CD4-positive, alpha-beta T cell treated with Interleukin-15 for 1 hour (primary cell): ENCODE measurements at regions not wholly inside any gene's neighbourhood (a gene's known extent, or its start where the extent isn't known, plus 50 kb on each side); places are given as distances from the start of the nearest gene placed in this dataset.

Source experiments
- DNase-seq: peaks from one replicate; pipeline ENCODE4 v3.0.0-alpha.2; 2020

DNA sequence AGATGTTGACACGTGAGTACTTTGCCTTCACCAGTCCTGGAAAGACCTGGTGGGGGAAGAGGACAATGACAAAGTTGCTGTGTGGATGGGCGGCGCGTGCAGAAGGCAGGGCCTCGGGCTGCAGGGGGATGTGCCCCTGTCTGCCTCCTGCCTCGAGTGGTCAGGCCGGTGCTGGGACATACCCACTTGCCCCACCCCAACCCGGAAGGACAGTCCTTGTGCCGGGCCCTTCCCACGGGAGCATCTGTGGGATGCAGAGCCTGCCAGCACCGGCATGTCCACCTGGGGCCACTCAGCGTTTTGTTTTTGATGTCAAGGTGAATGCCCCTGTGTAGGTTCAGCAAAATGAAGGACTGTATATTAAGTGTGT, 60.5 kb upstream of the BHLHE23 start:
- DNase-seq = no peak

DNA sequence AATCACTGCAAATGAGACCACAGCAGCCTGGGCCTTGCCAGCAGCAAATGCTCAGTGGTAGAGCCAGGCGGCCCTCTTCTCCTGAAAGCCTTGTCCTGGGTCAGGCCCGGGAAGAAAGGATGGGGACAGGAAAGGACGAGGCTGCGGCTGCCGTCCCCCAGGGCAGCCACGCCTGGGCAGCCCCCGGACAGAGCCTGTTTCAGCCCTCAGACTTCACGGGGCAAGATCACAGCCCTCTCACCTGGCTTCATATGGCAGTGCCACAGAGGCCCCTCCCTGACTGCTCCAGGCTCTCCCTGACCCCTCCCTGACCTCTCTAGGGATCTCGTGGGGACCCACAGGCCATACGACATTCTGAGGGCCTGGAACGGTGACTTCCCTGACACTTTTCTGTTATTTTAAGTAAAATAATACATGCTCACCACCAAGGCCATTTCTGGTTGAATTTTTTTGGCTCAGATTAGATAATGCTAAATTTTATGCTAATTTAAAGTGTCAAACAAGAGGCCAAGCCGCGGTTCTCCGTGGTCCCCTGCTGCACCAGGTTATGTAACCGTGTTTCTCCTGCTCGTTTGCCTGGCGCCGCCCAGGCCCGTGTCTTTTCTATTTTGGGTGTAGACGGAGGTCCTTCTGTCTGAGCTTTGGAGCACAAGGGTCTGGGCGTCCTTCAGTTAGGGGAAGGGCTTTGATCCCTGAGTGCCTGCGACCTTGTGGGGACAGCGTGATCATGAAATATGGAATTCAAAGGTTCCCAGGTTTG, 59.9 kb upstream of the BHLHE23 start:
- peak; percentile 6 for DNase-seq

DNA sequence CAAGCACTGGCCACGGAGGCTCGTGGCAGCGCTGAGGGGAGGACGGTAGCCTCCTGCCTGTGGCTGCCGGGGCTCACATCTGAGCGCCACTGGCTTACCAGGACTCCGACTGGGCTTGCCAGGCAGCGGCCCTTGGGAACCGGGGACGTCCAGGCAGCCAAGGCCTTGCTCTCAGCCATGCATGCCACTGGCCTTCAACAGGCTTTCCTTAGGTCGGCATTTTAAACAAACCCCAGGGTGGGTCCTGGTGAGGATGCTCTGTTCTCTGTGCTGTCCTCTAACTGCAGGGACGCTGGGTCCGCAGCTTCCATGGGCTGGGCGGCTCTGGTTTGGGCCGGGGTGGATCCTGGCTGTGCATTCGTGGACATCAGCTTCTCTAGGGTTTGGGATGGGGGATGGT, 59.1 kb upstream of the BHLHE23 start:
- peak; percentile 14 for DNase-seq

DNA sequence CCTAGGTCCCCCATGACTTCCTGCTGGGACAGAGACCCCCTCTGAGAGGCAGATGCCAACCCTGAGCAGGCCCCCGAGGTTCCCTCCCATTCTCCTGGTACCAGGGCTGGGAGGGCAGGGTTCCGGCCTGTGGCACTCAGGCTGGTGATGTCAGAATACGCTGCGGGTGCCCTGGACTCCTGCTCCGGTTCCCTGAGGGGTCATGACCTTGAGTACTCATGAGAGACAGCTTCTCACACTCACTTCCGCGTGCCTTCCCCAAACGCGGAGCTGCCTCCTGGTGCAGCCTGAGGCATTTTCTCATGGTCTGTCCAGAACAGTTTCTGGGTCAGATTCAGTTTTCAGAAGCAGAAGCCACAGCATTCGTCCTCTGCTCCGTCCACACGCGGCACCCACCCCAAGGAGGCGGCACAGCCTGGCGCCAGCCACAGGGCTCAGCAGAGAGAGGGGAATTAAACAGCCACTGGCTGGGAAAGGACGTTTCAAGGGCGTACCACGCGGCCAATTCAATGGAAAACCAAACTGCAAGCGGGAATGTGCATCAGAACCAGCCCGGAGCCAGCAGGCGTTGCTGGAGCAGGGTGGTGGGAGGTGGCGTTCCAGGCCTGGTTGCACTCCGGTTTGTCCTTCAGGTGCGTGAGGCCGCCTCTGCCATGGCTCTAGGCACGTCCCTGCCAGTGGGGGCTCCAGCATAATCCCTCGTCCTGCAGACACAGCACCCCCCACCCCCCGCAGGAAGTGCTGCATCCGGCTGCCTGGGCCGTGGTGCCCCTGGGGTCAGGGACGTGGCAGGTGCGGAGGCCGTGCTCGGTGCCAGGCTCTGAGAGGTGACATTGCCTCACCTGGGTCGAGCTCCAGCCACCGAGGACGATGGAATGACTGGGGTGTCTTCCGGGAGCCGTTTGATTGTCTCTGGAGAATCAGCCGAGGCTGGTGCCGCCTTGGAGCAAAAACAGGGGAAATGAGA, 58.3 kb upstream of the BHLHE23 start:
- DNase-seq = peak; percentile 10

DNA sequence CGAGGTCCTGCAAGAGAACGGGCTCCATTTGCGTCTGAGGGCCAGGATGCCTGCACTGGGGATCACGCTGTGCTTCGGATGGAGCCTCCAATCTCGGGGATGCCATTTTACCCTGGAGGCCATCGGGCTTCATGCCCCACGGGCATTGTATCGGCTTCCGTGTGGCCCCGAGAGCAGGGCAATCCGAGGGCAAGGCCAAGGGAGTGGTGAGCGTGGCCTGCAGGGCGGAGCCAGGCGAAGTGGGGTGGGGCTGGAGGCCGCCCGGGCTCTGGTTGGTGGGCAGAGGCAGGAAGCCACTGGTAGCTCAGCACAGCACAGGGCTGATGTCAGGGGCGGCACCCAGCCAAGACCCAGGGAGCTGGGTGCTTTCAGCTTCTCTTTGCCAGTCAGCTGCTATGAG, 57.5 kb upstream of the BHLHE23 start:
- no peak for DNase-seq

DNA sequence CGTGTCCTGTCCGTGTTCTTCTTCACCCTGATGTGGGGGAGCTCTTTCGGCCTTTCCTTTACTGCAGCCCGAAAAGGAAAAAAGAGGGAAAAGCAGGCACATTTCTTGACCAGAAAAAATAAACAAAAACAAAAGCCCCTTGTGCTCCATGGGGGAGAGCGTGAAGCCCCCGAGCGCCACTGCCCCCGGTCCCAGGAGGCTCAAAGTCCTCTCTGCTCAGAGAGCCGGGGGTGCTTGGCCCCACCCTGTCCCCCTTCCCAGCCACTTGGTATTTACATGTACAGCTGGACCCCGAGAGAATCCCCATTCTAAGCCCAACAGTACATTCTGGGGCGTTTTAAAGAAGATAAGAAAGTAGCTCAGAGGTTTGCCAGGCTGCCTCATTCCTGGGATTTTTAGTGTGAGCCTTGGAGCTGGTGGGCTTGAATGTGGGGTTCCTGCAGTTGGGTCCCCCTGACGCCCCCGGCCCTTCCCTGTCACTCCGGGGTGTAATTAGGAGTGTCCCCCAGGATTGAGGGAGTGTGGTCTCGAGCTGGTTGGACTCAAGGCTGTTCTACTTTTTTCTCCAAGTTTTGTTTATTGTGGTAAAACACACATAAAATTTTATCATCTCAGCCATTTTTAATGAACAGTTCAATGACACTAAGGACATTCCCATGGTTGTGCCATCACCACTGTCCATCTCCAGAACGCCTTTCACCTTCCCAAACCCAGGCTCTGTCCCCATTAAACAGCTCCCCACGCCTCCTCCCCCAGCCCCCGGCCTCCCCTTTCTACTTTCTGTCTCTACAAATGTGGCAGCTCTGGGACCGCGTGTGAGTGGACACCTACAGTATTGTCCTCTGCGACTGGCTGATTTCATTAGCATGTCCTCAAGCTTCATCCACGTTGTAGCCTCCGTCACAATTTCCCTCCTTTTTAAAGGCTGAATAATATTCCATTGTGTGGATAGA, 55.7 kb upstream of the BHLHE23 start:
- no peak for DNase-seq

DNA sequence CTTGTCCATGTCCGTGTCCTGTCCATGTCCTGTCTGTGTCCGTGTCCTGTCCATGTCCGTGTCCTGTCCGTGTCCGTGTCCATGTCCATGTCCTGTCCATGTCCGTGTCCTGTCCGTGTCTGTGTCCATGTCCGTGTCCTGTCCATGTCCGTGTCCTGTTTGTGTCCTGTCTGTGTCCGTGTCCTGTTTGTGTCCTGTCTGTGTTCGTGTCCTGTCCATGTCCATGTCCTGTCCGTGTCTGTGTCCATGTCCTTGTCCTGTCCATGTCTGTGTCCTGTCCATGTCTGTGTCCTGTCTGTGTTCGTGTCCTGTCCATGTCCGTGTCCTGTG, 55.0 kb upstream of the BHLHE23 start:
- no peak for DNase-seq

DNA sequence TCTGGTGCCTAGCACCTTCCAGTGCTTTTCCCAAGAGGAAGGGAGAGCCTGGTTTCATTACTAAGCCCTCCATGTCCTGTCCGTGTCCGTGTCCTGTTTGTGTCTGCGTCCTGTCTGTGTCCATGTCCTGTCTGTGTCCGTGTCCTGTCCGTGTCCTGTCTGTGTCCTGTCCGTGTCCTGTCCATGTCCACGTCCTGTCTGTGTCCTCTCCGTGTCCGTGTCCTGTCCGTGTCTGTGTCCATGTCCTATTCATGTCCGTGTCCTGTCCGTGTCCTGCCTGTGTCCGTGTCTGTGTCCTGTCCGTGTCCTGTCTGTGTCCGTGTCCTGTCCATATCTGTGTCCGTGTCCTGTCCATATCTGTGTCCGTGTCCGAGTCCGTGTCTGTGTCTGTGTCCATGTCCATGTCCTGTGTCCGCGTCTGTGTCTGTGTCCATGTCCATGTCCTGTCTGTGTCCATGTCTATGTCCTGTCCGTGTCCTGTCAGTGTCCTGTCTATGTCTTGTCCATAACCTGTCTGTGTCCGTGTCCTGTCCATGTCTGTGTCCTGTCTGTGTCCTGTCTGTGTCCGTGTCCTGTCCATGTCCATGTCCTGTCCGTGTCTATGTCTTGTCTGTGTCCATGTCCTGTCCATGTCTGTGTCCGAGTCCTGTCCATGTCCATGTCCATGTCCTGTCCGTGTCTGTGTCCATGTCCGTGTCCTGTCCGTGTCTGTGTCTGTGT, 54.4 kb upstream of the BHLHE23 start:
- DNase-seq = no peak

DNA sequence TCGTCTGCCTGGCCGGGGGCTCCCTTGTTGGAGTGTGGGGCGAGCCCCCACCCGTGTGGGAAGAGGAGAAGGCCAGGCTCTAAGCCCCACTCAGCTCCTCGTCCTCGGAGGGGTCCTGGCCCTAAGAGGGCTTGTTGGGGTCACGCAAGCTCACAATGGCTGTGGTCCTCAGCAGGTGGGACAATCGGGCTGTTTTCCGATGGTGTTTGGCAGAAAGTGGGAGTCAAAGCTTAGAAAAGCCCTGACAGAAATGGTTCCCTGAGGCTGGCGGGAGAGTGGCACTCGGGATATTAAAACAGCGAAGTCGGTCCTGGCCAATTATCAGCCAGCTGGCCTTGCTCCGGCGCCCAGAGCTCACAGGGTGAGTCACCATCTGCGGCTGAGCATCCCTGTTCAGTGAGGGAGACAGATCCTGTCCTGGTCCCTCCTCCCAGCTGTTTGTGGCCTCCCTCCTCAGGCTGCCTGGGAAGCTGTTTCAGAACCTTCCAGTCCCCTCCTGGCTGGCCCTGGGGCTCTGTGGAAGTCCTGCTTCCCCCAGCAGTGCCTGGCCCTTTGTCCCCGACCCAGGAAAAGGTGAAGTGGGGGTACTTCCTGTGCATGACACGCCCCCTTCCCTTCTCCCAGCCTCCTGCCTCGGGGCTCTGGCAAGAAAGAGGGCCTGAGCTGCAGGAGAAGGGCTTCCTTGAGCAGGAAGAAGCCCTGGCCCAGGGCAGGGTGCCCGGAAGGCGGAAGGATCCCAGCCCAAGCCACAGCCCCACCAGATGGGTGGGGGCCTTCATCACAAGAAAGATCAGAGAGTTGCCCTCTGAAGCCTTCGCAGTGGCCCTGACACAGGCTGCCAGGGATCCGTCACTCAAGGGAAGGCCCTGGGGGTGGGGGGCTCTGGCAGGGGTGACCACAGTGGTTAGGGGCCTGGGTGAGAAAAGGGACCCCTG, 53.6 kb upstream of the BHLHE23 start:
- no peak for DNase-seq

DNA sequence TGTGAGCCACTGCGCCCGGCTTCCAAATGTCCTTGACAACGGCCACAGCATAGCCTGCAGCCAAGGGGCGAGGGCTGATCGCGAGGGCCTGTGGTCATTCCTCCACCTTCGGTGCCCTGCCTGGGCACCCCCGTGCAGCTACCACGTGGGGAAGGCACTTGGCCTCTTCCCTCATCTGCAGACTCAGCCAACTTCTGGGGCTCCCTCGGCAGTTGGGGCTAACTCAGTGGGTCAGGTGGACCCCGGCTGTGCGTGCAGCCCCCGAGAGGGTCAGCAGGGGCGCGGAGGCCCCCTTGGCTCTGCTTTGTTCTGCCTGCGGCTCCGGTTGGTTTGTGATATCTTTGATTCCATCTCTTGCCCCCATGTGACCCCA, 52.9 kb upstream of the BHLHE23 start:
- DNase-seq = no peak

DNA sequence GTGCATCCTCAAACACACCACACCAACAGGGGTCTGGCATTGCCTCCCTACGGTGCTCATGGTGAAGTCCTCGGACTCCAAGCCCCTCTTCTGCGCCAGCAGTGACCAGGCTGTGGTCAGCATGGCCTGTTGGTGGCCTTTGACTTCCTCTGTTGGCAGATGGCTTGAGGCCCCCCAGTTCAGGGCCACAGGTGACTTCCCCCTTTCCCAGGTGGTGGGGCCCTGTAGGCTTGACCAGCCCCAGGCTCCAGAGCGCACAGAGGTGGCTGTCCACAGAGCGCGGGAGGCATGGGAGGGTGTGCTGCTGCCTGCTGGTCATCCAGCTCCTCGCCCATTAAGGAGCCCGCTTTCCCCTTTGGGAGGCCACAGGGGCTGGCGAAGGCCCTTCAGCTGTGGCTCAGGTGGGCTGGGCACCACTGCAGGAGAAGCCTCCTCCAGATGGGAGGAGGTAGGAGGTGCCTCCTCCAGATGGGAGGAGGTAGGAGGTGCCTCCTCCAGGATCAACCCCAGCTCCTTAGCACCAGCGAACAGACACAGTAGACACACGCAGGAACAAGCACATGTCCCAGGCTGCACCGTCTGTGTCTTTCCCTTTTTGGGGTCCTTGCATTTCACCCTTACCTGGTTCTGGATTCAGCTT, 52.1 kb upstream of the BHLHE23 start:
- no peak for DNase-seq

DNA sequence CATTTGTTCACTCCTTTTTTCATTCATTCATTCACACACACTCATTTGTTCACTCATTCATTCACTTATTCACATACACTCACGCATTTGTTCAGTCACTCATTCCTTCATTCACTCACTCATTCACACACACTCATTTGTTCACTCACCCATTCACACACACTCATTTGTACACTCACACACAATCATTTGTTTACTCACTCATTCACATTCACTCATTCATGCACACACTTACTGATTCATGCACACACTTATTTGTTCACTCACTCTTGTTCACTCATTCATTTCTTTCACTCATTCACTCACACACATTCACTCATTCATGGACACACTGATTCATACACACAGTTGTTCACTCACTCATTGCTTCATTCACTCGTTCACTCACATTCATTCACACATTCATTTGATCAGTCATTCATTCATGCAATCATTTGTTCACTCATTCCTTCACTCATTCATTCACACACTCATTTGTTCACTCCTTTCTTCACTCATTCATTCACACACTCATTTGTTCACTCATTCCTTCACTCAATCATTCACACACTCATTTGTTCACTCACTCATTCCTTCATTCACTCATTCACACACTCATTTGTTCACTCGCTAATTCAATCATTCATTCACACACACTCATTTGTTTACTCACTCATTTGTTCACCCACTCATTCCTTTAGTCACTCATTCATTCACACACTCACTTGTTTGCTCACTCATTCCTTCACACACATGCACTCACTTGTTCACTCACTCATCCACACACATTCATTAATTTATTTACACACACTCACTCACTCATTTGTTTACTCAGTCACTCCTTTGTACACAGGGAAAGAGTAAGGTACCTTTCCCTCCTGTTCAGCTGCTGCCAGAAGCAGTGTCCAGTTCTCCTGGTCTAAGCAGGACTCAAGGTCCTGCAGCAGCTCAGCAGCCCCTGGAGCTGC, 50.7 kb upstream of the BHLHE23 start:
- no peak for DNase-seq

DNA sequence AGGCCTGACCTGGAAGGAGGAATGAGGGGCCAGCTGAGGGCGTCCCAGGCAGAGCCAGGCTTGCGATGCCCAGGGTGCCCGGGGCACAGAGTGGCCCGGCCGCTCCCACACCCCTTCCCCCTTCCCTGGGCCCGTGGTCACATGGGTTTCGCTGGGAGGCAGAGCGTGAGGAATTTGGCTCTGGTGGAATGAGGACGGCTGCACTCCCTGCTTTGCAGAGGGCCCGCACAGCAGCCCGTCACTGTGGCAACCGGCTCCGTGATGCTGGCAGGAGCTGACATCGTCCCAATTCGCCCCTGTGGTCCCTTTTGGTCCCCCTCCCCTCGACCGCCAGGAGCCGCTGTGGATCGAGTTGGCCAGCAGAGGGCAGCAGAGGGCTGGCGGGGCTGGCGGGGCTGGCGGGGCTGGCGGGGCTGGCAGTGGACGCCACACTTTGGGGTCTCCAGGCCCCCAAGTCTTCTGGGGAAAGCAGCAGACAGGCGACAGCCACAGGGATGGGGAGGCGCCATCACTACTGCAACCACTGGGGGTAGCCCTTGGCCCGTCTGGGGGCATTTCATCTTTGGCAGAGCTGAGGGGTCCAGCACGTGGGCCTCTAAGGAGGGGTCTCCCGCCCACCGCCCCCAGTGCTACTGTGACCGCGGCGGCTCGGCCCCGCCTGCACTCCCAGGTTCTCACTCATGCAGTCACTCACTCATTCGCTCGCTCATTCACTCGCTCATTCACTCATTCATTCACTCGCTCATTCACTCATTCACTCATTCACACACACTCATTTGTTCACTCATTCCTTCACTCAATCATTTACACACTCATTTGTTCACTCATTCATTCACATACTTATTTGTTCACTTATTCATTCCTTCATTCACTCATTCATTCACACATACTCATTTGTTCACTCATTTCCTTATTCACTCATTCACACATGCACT, 49.7 kb upstream of the BHLHE23 start:
- DNase-seq = peak; percentile 35
